GM12878 (cell line): ENCODE measurements at regions not wholly inside any gene's neighbourhood (a gene's known extent, or its start where the extent isn't known, plus 50 kb on each side); places are given as distances from the start of the nearest gene placed in this dataset.

Experiments used
- NKRF ChIP-seq: fragments of 450-650 bp; conservative IDR thresholded peaks from 2 replicates; pipeline ENCODE4 v1.6.1; 2017; ENCODE audit warnings: mild to moderate bottlenecking, moderate library complexity
- TARDBP ChIP-seq: IDR thresholded peaks from 2 replicates; pipeline ENCODE4 v1.6.1; 2016; ENCODE audit warnings: borderline replicate concordance
- YY1 ChIP-seq: IDR thresholded peaks from 2 replicates; pipeline ENCODE4 v1.6.1; 2011; ENCODE audit warnings: low read depth, mild to moderate bottlenecking, low read length
- TF ChIP-seq, protein P1 (sequence below), 3 experiments: IDR thresholded peaks in 2 of 3; conservative IDR thresholded peaks in 1 of 3; 2 replicates each; pipeline ENCODE4 v1.5.1; 2011; ENCODE audit warnings: low read depth in 3 of 3, low read length in 3 of 3, mild to moderate bottlenecking in 3 of 3, control low read depth in 2 of 3, moderate library complexity in 2 of 3, inconsistent platforms in 1 of 3, mixed read lengths in 1 of 3; ENCODE audit not compliant: control insufficient read depth in 2 of 3, insufficient read depth in 1 of 3; ENCODE audit errors: extremely low read depth in 1 of 3

GRCh38 chr17:74051348-74051747 lies 152.1 kb upstream of the RPL38 start:
- TF ChIP-seq YY1 (no peak), TARDBP (no peak), NKRF (no peak)
- TF ChIP-seq, protein P1, sequence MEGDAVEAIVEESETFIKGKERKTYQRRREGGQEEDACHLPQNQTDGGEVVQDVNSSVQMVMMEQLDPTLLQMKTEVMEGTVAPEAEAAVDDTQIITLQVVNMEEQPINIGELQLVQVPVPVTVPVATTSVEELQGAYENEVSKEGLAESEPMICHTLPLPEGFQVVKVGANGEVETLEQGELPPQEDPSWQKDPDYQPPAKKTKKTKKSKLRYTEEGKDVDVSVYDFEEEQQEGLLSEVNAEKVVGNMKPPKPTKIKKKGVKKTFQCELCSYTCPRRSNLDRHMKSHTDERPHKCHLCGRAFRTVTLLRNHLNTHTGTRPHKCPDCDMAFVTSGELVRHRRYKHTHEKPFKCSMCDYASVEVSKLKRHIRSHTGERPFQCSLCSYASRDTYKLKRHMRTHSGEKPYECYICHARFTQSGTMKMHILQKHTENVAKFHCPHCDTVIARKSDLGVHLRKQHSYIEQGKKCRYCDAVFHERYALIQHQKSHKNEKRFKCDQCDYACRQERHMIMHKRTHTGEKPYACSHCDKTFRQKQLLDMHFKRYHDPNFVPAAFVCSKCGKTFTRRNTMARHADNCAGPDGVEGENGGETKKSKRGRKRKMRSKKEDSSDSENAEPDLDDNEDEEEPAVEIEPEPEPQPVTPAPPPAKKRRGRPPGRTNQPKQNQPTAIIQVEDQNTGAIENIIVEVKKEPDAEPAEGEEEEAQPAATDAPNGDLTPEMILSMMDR (IDR thresholded peaks at IDR 0.05 in 2 of 3, conservative IDR thresholded peaks at IDR 0.05 in 1 of 3; ENCODE audit: control insufficient read depth in 2 of 3, extremely low read depth in 1 of 3, insufficient read depth in 1 of 3, low read depth in 3 of 3, low read length in 3 of 3): no peak
